Occipital lobe (tissue), 1 donor: ENCODE measurements at regions not wholly inside any gene's neighbourhood (a gene's known extent, or its start where the extent isn't known, plus 50 kb on each side); places are given as distances from the start of the nearest gene placed in this dataset.
"Not testable (repeated sequence)": the region's sequence is repeated elsewhere in the genome, so short reads cannot be mapped to it uniquely, and the experiment has no call there.

Source experiments
- DNase-seq: peaks from one replicate; lab custom pipeline; 2025; lab: John Stamatoyannopoulos, UW

GRCh38 chrX:45421806-45422205, 221.1 kb upstream of the DIPK2B start:
- DNase-seq = no peak

- DNase-seq = no peak
Measured at GRCh38 chrX:45404206-45404605, 203.5 kb upstream of the DIPK2B start.

GRCh38 chrX:45401923-45402322, 201.2 kb upstream of the DIPK2B start:
- DNase-seq = no peak

- DNase-seq = not testable (repeated sequence)
Measured at GRCh38 chrX:45400951-45401725, 200.5 kb upstream of the DIPK2B start.

- no peak for DNase-seq
Measured at GRCh38 chrX:45400027-45400779, 199.5 kb upstream of the DIPK2B start.

- no peak for DNase-seq
Measured at GRCh38 chrX:45385757-45386156, 185.1 kb upstream of the DIPK2B start.

- no peak for DNase-seq
Measured at GRCh38 chrX:45381841-45382240, 181.2 kb upstream of the DIPK2B start.

GRCh38 chrX:45381366-45381765, 180.7 kb upstream of the DIPK2B start:
- DNase-seq = no peak

GRCh38 chrX:45379236-45379635, 178.6 kb upstream of the DIPK2B start:
- DNase-seq = no peak

- DNase-seq = no peak
Measured at GRCh38 chrX:45372151-45372550, 171.5 kb upstream of the DIPK2B start.

GRCh38 chrX:45368705-45369104, 168.0 kb upstream of the DIPK2B start:
- DNase-seq = no peak

- DNase-seq = no peak
Measured at GRCh38 chrX:45363596-45363995, 162.9 kb upstream of the DIPK2B start.

- no peak for DNase-seq
Measured at GRCh38 chrX:45360571-45360970, 159.9 kb upstream of the DIPK2B start.

GRCh38 chrX:45358392-45358791, 157.7 kb upstream of the DIPK2B start:
- no peak for DNase-seq

GRCh38 chrX:45353456-45353855, 152.8 kb upstream of the DIPK2B start:
- DNase-seq = no peak

GRCh38 chrX:45352611-45353010, 151.9 kb upstream of the DIPK2B start:
- DNase-seq = no peak

GRCh38 chrX:45351478-45351877, 150.8 kb upstream of the DIPK2B start:
- DNase-seq = no peak

GRCh38 chrX:45348296-45348695, 147.6 kb upstream of the DIPK2B start:
- DNase-seq = no peak

GRCh38 chrX:45347877-45348276, 147.2 kb upstream of the DIPK2B start:
- DNase-seq = no peak

- DNase-seq = no peak
Measured at GRCh38 chrX:45344594-45344993, 143.9 kb upstream of the DIPK2B start.

- no peak for DNase-seq
Measured at GRCh38 chrX:45329217-45329616, 128.5 kb upstream of the DIPK2B start.

- DNase-seq = no peak
Measured at GRCh38 chrX:45324941-45325340, 124.3 kb upstream of the DIPK2B start.

GRCh38 chrX:45323387-45323786, 122.7 kb upstream of the DIPK2B start:
- no peak for DNase-seq
